Sigmoid colon (tissue), 3 donors: ENCODE measurements at regions not wholly inside any gene's neighbourhood (a gene's known extent, or its start where the extent isn't known, plus 50 kb on each side); places are given as distances from the start of the nearest gene placed in this dataset.

Source experiments
- POLR2A ChIP-seq, 2 donors: fragments of 450-650 bp; IDR thresholded peaks; one replicate each; pipeline ENCODE4 v1.6.1; 2016; ENCODE audit warnings: antibody characterized with exemption in 2 of 2, mild to moderate bottlenecking in 2 of 2, moderate library complexity in 2 of 2
- TF ChIP-seq, protein P1 (sequence below), 4 experiments: fragments of 450-650 bp in 3 of 4; fragments of 200-600 bp in 1 of 4; IDR thresholded peaks; one replicate each; pipeline ENCODE4 v1.5.1; 2016 to 2019; ENCODE audit warnings: antibody characterized with exemption in 4 of 4, mild to moderate bottlenecking in 3 of 4, moderate library complexity in 2 of 4

DNA sequence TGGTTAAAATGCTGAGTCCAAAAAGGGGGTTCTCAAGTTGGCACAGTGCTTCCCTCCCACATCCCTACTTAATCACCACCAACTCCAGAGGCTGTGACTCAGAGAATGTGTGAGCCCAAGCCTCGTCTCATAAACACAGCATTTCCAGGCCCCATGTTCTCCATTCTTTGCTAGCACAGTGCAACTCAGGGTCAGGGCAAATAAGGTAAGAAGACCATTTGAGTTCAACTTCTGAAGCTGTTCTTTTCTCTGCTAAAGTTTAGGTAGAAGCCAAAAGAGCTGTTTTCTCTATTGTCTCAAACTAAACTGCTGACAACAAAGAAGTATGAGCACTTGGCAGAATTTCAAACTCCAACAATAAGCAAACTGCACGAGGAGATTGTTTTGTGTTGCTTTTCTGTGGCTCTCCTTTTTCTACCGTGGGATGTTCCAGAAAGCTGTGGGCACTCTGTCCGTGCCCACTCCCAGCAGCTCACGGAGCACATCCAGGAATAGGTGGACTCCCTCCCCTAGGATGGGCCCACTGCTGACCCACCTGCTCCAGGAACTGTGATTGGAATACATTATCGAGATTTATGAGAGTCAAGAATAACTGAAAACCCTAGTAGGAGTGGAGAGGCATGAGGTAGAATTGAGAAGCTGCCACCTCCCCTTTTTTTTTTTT is 494.3 kb downstream of the COG6 start:
- TF ChIP-seq, protein P1, sequence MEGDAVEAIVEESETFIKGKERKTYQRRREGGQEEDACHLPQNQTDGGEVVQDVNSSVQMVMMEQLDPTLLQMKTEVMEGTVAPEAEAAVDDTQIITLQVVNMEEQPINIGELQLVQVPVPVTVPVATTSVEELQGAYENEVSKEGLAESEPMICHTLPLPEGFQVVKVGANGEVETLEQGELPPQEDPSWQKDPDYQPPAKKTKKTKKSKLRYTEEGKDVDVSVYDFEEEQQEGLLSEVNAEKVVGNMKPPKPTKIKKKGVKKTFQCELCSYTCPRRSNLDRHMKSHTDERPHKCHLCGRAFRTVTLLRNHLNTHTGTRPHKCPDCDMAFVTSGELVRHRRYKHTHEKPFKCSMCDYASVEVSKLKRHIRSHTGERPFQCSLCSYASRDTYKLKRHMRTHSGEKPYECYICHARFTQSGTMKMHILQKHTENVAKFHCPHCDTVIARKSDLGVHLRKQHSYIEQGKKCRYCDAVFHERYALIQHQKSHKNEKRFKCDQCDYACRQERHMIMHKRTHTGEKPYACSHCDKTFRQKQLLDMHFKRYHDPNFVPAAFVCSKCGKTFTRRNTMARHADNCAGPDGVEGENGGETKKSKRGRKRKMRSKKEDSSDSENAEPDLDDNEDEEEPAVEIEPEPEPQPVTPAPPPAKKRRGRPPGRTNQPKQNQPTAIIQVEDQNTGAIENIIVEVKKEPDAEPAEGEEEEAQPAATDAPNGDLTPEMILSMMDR (IDR thresholded peaks at IDR 0.05): no peak
- no peak for TF ChIP-seq POLR2A (IDR thresholded peaks at IDR 0.05)
